ENCODE measurements at regions not wholly inside any gene's neighbourhood (a gene's known extent, or its start where the extent isn't known, plus 50 kb on each side); places are given as distances from the start of the nearest gene placed in this dataset.

GRCh38 chr17:77829843-77830799, 128.4 kb upstream of the TNRC6C start:
- ChIA-PET POLR2A (interaction anchor here (1.3 kb wide), 1 partner anchor 128 kb away, joined by 3 read pairs; the partner anchor contains the start of gene TNRC6C), CTCF (interaction anchor here (0.5 to 1.2 kb wide), 3 partner anchors 125 to 189 kb away, joined by 3 read pairs; no protein-coding TSS in a partner anchor)
- Histone ChIP-seq H3K36me3 (ENCODE audit: control insufficient read depth in 2 of 2, insufficient read depth in 1 of 2, low read length in 2 of 2) (no peaks in the 10 kb centered on the region), H3K4me3 (ENCODE audit: low read depth, low read length) (no peak overlapping the region), H3K4me1 (ENCODE audit: control insufficient read depth, insufficient read depth, low read length) (peaks cover 12% of the 10 kb centered on the region; the same call in 1 of the 2 replicates), H3K9me3 (ENCODE audit: control insufficient read depth, insufficient read depth, low read depth, low read length) (no peaks in the 10 kb centered on the region), H3K27ac (ENCODE audit: extremely low read depth, low read depth, low read length) (no peak overlapping the region)
- TF ChIP-seq ZBTB44 (tag by site-specific recombination; IDR thresholded peaks at IDR 0.05) (no peak), PRDM10 (tag by site-specific recombination; IDR thresholded peaks at IDR 0.05) (0 out of 2 replicates have a peak, but pooled peaks have one; percentile 17), ZNF280D (tag by site-specific recombination; IDR thresholded peaks at IDR 0.05) (no peak), ZNF658 (tag by site-specific recombination; IDR thresholded peaks at IDR 0.05) (no peak), ZNF398 (tag by site-specific recombination; IDR thresholded peaks at IDR 0.05) (peak; percentile 44; the same call in 1 of the 2 replicates), SP3 (tag by site-specific recombination; IDR thresholded peaks at IDR 0.05) (peak; percentile 31; the same call in 1 of the 2 replicates), ZBTB17 (tag by site-specific recombination; IDR thresholded peaks at IDR 0.05) (peak; percentile 53; the same call in 1 of the 2 replicates), SP2 (tag by site-specific recombination; IDR thresholded peaks at IDR 0.05) (0 out of 2 replicates have a peak, but pooled peaks have one; percentile 8), ZIC2 (tag by site-specific recombination; IDR thresholded peaks at IDR 0.05) (peak; percentile 66), ZNF132 (tag by site-specific recombination; IDR thresholded peaks at IDR 0.05; ENCODE audit: borderline replicate concordance) (no peak), ATF2 (tag by site-specific recombination; IDR thresholded peaks at IDR 0.05; ENCODE audit: low read depth) (no peak), EGR2 (tag by site-specific recombination; IDR thresholded peaks at IDR 0.05; ENCODE audit: low read depth) (peak; percentile 91), ZFHX2 (tag by site-specific recombination; conservative IDR thresholded peaks at IDR 0.05) (peak; percentile 95)
